ENCODE measurements at regions not wholly inside any gene's neighbourhood (a gene's known extent, or its start where the extent isn't known, plus 50 kb on each side); places are given as distances from the start of the nearest gene placed in this dataset.

DNA sequence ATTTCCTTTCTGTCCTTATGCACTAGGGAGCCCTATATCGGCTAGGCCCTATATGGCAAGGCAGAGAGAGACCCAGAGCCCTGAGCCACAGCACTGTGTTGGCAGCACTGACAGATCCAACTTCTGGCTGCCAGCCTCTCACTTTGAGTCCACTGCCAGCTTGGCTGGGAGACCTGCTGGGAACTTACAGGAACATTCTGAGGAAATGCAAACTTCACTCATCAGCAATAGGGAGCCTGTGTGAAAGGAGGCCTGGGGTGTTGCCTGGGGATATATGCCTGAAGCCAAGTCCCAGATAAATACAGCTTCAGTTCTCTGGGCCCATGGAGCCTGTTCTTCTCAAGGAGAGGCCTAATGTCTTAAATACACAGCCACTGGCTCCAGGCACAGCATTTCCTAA, 78.0 kb downstream of the ADRB2 start (continued):
- TF ChIP-seq, protein P1, sequence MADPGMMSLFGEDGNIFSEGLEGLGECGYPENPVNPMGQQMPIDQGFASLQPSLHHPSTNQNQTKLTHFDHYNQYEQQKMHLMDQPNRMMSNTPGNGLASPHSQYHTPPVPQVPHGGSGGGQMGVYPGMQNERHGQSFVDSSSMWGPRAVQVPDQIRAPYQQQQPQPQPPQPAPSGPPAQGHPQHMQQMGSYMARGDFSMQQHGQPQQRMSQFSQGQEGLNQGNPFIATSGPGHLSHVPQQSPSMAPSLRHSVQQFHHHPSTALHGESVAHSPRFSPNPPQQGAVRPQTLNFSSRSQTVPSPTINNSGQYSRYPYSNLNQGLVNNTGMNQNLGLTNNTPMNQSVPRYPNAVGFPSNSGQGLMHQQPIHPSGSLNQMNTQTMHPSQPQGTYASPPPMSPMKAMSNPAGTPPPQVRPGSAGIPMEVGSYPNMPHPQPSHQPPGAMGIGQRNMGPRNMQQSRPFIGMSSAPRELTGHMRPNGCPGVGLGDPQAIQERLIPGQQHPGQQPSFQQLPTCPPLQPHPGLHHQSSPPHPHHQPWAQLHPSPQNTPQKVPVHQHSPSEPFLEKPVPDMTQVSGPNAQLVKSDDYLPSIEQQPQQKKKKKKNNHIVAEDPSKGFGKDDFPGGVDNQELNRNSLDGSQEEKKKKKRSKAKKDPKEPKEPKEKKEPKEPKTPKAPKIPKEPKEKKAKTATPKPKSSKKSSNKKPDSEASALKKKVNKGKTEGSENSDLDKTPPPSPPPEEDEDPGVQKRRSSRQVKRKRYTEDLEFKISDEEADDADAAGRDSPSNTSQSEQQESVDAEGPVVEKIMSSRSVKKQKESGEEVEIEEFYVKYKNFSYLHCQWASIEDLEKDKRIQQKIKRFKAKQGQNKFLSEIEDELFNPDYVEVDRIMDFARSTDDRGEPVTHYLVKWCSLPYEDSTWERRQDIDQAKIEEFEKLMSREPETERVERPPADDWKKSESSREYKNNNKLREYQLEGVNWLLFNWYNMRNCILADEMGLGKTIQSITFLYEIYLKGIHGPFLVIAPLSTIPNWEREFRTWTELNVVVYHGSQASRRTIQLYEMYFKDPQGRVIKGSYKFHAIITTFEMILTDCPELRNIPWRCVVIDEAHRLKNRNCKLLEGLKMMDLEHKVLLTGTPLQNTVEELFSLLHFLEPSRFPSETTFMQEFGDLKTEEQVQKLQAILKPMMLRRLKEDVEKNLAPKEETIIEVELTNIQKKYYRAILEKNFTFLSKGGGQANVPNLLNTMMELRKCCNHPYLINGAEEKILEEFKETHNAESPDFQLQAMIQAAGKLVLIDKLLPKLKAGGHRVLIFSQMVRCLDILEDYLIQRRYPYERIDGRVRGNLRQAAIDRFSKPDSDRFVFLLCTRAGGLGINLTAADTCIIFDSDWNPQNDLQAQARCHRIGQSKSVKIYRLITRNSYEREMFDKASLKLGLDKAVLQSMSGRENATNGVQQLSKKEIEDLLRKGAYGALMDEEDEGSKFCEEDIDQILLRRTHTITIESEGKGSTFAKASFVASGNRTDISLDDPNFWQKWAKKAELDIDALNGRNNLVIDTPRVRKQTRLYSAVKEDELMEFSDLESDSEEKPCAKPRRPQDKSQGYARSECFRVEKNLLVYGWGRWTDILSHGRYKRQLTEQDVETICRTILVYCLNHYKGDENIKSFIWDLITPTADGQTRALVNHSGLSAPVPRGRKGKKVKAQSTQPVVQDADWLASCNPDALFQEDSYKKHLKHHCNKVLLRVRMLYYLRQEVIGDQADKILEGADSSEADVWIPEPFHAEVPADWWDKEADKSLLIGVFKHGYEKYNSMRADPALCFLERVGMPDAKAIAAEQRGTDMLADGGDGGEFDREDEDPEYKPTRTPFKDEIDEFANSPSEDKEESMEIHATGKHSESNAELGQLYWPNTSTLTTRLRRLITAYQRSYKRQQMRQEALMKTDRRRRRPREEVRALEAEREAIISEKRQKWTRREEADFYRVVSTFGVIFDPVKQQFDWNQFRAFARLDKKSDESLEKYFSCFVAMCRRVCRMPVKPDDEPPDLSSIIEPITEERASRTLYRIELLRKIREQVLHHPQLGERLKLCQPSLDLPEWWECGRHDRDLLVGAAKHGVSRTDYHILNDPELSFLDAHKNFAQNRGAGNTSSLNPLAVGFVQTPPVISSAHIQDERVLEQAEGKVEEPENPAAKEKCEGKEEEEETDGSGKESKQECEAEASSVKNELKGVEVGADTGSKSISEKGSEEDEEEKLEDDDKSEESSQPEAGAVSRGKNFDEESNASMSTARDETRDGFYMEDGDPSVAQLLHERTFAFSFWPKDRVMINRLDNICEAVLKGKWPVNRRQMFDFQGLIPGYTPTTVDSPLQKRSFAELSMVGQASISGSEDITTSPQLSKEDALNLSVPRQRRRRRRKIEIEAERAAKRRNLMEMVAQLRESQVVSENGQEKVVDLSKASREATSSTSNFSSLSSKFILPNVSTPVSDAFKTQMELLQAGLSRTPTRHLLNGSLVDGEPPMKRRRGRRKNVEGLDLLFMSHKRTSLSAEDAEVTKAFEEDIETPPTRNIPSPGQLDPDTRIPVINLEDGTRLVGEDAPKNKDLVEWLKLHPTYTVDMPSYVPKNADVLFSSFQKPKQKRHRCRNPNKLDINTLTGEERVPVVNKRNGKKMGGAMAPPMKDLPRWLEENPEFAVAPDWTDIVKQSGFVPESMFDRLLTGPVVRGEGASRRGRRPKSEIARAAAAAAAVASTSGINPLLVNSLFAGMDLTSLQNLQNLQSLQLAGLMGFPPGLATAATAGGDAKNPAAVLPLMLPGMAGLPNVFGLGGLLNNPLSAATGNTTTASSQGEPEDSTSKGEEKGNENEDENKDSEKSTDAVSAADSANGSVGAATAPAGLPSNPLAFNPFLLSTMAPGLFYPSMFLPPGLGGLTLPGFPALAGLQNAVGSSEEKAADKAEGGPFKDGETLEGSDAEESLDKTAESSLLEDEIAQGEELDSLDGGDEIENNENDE (IDR thresholded peaks at IDR 0.05; ENCODE audit: insufficient replicate concordance, low read length), result no peak
- no peak for TF ChIP-seq SP2 (IDR thresholded peaks at IDR 0.05; ENCODE audit: low read length)
- TF ChIP-seq, protein P2, sequence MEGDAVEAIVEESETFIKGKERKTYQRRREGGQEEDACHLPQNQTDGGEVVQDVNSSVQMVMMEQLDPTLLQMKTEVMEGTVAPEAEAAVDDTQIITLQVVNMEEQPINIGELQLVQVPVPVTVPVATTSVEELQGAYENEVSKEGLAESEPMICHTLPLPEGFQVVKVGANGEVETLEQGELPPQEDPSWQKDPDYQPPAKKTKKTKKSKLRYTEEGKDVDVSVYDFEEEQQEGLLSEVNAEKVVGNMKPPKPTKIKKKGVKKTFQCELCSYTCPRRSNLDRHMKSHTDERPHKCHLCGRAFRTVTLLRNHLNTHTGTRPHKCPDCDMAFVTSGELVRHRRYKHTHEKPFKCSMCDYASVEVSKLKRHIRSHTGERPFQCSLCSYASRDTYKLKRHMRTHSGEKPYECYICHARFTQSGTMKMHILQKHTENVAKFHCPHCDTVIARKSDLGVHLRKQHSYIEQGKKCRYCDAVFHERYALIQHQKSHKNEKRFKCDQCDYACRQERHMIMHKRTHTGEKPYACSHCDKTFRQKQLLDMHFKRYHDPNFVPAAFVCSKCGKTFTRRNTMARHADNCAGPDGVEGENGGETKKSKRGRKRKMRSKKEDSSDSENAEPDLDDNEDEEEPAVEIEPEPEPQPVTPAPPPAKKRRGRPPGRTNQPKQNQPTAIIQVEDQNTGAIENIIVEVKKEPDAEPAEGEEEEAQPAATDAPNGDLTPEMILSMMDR (IDR thresholded peaks at IDR 0.05; ENCODE audit: control extremely low read depth in 1 of 3, insufficient read depth in 1 of 3, low read depth in 1 of 3, low read length in 3 of 3), result no peak
- no peak for TF ChIP-seq POLR2A (IDR thresholded peaks at IDR 0.05; ENCODE audit: control extremely low read depth in 1 of 2, low read depth in 2 of 2, low read length in 2 of 2)
- no peak for TF ChIP-seq CEBPB (IDR thresholded peaks at IDR 0.05; ENCODE audit: low read depth, low read length)
- no peak for TF ChIP-seq POLR2AphosphoS5 (IDR thresholded peaks at IDR 0.05; ENCODE audit: low read depth, low read length)
- TF ChIP-seq SIX5 (IDR thresholded peaks at IDR 0.05; ENCODE audit: low read depth, low read length), result no peak

Data from H1 (cell line).